Large intestine (tissue), 3 donors: ENCODE measurements at regions not wholly inside any gene's neighbourhood (a gene's known extent, or its start where the extent isn't known, plus 50 kb on each side); places are given as distances from the start of the nearest gene placed in this dataset.

Source experiments
- DNase-seq, 2 donors: peaks; one replicate each; pipeline versions ENCODE4 v3.0.0 to v3.0.0-alpha.2; 2013
- H3K27ac ChIP-seq: one replicate; pipeline ENCODE4 v1.5.1; 2013; ENCODE audit warnings: low read length
- H3K27me3 ChIP-seq: 2 replicates; pipeline ENCODE4 v1.6.1; 2013; ENCODE audit warnings: low read length; ENCODE audit not compliant: control insufficient read depth, insufficient read depth
- H3K36me3 ChIP-seq: 2 replicates; pipeline ENCODE4 v1.6.1; 2013; ENCODE audit warnings: low read length; ENCODE audit not compliant: control insufficient read depth, insufficient read depth
- H3K4me1 ChIP-seq: one replicate; pipeline ENCODE4 v1.6.1; 2013; ENCODE audit warnings: low read length; ENCODE audit not compliant: control insufficient read depth, insufficient read depth
- H3K4me3 ChIP-seq: one replicate; pipeline ENCODE4 v1.5.1; 2013; ENCODE audit warnings: low read length
- H3K9me3 ChIP-seq: one replicate; pipeline ENCODE4 v1.6.1; 2013; ENCODE audit warnings: mild to moderate bottlenecking, low read depth, low read length, moderate library complexity; ENCODE audit not compliant: control insufficient read depth
- WGBS: methylation state at CpG from one replicate; pipeline ENCODE4 v1.1.5; 2013; ENCODE audit warnings: low lambda C conversion rate; ENCODE audit not compliant: insufficient coverage; 5-methylcytosine and 5-hydroxymethylcytosine counted together

DNA sequence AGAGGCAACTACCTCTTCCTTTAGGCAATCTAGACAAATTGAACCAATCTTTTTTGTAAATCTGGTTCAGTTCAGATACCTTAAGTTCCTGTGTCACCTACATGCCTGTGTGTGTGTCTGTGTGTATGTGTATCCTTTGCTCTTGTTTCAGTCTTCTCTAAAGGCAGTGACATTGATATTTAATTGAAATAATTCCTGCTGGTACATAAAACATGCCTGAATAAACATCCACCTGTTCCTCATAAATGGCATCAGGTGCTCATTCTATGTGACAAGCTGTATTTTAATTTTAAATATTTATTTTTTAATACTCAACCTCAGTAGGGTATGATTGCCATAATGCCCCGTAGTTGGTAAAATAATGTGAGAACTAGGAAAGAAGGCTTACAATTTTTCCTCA, 1606.4 kb upstream of the PRR20A start:
- no peaks in the 10 kb centered on the region for H3K27me3 ChIP-seq
- H3K4me1 ChIP-seq = no peaks in the 10 kb centered on the region
- H3K36me3 ChIP-seq = no peaks in the 10 kb centered on the region
- H3K27ac ChIP-seq = no peak overlapping the region
- no peak overlapping the region for H3K4me3 ChIP-seq
- DNase-seq = no peak
- no peaks in the 10 kb centered on the region for H3K9me3 ChIP-seq
- 83% methylated on average over 1 of the region's 1 CpG for WGBS

DNA sequence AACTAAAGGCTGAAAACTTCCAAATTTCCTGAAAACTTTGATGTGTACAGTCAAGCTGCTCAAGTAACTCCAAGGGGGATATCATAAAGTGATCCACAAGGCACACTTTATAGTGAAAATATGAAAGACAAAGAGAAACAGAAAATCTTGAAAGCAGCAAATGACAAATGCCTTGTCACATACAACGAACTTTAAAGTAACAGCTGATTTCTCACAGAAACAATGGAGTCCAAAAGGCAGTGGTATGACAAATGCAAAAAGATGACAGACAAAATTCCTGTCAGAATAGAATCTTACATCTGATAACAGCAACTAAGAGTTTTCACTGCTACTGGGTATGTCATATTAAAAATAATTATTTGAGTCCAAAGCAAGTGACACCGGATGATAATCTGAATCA, 1602.3 kb upstream of the PRR20A start:
- Histone ChIP-seq H3K4me1 (no peaks in the 10 kb centered on the region), H3K9me3 (no peaks in the 10 kb centered on the region), H3K36me3 (no peaks in the 10 kb centered on the region), H3K27ac (no peak overlapping the region), H3K27me3 (no peaks in the 10 kb centered on the region), H3K4me3 (no peak overlapping the region)
- WGBS = 80% methylated on average over 1 of the region's 2 CpGs
- no peak for DNase-seq

DNA sequence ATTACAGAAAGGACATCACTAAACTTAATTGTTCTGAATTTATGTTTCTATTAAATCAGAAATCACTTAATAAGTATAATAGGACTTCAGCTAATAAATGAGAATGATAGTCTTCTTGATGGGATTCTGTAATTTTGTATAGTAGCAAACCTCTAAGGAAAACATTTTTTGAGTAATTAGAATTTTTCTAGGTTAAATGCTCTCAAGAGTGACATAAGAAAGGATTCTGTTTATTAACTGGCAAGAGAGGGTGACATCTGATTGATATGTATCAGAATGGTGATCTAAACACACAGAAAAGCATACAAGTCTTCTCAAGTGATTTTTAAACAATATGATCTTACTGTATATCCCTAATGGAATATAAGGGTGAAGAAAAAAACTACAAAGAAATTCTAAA, 1597.7 kb upstream of the PRR20A start:
- Histone ChIP-seq H3K4me1 (no peaks in the 10 kb centered on the region), H3K36me3 (no peaks in the 10 kb centered on the region), H3K27me3 (no peaks in the 10 kb centered on the region), H3K4me3 (no peak overlapping the region), H3K27ac (no peak overlapping the region), H3K9me3 (no peaks in the 10 kb centered on the region)
- DNase-seq = no peak

DNA sequence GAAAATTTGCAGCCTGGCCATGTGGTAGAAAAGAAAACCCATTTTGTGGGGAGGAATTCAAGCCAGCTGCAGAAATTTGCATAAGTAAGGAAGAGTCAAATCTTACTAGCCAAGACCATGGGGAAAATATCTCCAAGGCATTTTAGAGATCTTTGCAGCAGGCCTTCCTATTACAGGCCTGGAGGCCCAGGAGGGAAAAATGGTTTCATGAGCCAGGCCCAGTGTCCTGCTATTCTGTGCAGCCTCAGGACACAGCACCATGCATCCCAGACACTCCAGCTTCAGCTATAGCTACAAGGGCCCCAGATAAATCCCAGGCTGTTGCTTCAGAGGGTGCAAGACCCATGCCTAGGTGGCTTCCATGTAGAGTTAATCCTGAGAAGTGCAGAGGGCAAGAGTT, 1590.1 kb upstream of the PRR20A start:
- Histone ChIP-seq H3K4me1 (no peaks in the 10 kb centered on the region), H3K27me3 (no peaks in the 10 kb centered on the region), H3K27ac (no peak overlapping the region)

DNA sequence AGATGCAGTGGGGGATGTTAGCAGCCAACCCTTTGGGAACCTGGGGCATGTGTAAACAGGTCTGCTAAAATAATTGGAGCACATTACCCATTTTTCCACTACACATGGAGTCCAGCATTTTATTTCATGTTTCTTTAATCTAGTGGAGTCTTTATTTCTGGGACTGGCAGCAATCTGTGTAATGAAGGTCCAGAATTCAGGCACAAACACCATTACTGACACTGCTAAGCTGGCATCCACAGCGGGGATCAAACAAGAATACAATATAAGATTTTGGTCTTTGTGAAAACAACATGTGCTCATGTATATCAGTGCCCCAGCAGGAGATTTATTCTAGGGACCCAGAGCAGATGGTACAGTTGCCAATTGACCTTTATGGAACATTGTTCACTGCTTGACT, 1587.0 kb upstream of the PRR20A start:
- DNase-seq = no peak
- Histone ChIP-seq H3K9me3 (no peaks in the 10 kb centered on the region), H3K36me3 (no peaks in the 10 kb centered on the region), H3K4me1 (no peaks in the 10 kb centered on the region), H3K27me3 (no peaks in the 10 kb centered on the region), H3K27ac (no peak overlapping the region), H3K4me3 (no peak overlapping the region)
- no CpG with 5 or more reads among the region's 1 CpG for WGBS

More for the DNA sequence above, 1590.1 kb upstream of the PRR20A start:
- DNase-seq = no peak
- Histone ChIP-seq H3K9me3 (no peaks in the 10 kb centered on the region), H3K36me3 (no peaks in the 10 kb centered on the region), H3K4me3 (no peak overlapping the region)

DNA sequence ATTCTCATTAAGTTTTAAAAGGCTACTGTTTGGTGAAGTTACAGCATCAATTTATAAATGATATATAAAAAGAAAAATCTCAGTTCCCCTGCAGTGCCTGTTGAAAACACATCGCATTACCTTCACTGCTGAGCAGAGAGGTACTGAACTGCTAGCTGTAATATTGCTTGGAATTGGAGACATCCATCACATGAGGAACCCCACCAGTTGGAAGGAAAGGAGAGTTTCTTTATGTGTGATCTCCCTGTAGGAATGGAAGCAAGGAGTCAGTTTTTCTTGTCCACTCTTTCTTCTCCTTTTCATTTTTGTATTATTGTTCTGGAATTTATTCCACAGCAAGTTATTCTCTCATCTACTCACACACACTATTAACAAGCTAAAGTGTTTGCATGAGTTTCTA, 1586.0 kb upstream of the PRR20A start:
- Histone ChIP-seq H3K27me3 (no peaks in the 10 kb centered on the region), H3K36me3 (no peaks in the 10 kb centered on the region), H3K27ac (no peak overlapping the region), H3K9me3 (no peaks in the 10 kb centered on the region), H3K4me3 (no peak overlapping the region), H3K4me1 (no peaks in the 10 kb centered on the region)
- no CpG with 5 or more reads among the region's 1 CpG for WGBS
- DNase-seq = no peak

DNA sequence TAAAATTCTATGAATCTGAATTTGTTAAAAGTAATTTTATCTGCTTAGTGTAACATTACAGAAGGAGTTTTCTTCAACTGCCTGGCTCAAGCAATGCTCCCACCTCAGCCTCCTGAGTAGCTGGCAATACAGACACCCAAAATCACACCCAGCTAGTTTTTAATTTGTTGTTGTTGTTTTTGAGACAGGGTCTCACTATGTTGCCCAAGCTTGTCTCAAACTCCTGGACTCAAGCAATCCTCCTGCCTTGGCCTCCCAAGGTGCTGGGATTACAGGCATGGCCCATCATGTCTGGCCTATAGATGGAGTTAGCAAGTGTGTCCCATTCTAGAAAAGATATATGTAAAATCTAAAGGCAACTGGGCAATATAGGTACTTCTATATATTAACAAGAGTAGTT, 1580.4 kb upstream of the PRR20A start:
- Histone ChIP-seq H3K36me3 (no peaks in the 10 kb centered on the region), H3K4me1 (no peaks in the 10 kb centered on the region), H3K9me3 (no peaks in the 10 kb centered on the region), H3K27me3 (no peaks in the 10 kb centered on the region), H3K27ac (no peak overlapping the region), H3K4me3 (no peak overlapping the region)
- no peak for DNase-seq

DNA sequence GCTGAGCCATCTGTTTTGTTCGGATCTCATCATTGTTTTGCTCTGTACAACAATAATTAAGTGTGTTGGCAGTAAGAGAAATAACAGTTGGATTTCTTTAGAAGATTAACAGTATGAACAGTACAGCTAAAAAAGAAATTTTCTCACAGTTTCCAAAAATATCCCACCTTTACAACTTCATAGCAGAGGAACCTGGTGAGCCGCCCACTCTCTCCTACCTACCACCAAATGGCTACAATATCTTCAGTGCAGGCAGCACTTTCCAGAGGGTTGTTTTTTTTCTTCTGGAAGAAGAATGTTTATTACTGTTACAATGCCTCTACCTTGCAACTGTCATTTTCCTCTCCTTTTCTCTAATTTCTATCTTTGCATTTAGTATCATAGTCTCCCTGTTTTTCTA, 1577.5 kb upstream of the PRR20A start:
- no CpG with 5 or more reads among the region's 2 CpGs for WGBS

DNA sequence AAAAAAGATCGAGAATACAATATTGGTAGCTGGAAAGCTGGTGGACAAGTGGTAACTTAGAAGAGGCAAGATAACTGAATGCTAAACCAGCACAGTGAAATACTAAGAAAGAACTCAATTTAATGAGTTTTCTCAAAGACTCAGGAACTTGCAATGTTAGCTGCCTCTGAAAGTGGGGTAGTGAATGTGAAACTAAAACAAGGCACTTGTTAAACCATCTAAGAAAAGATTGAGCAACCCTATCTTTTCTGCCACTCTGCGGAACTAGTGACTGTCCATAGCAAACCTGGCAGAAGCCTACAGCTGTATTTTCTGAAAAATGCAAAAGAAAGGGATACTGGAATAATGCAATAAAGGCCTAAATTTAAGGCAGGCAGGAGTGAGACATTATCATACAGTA, 1574.4 kb upstream of the PRR20A start:
- 94% methylated on average over 2 of the region's 2 CpGs for WGBS

More for the DNA sequence above, 1577.5 kb upstream of the PRR20A start:
- DNase-seq = no peak
- Histone ChIP-seq H3K27ac (no peak overlapping the region), H3K36me3 (no peaks in the 10 kb centered on the region), H3K4me1 (no peaks in the 10 kb centered on the region), H3K4me3 (no peak overlapping the region), H3K27me3 (no peaks in the 10 kb centered on the region), H3K9me3 (no peaks in the 10 kb centered on the region)

DNA sequence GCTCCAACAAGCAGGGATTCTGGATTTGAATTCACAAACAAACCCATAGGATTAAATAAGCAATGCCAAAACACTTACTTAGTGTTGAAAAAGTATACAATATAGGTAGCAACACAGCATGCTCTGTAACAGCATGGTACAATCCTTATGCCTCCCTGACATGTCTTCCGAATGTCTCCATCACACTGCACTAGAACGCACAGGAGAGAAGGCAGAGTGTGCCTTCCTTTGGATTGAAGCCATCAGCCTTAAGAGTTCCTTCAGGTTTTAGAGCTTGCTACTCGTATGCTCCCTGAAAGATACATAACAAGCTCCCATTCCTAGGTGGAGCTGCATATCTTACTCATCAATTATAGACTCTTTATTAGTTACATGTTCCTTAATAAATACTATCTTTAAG, 1573.9 kb upstream of the PRR20A start:
- Histone ChIP-seq H3K4me3 (no peak overlapping the region), H3K27me3 (no peaks in the 10 kb centered on the region), H3K27ac (no peak overlapping the region), H3K9me3 (no peaks in the 10 kb centered on the region), H3K4me1 (no peaks in the 10 kb centered on the region), H3K36me3 (no peaks in the 10 kb centered on the region)
- 67% methylated on average over 1 of the region's 3 CpGs for WGBS
- no peak for DNase-seq

More for the DNA sequence above, 1574.4 kb upstream of the PRR20A start:
- Histone ChIP-seq H3K36me3 (no peaks in the 10 kb centered on the region), H3K4me3 (no peak overlapping the region), H3K27me3 (no peaks in the 10 kb centered on the region), H3K9me3 (no peaks in the 10 kb centered on the region), H3K4me1 (no peaks in the 10 kb centered on the region), H3K27ac (no peak overlapping the region)
- no peak for DNase-seq

DNA sequence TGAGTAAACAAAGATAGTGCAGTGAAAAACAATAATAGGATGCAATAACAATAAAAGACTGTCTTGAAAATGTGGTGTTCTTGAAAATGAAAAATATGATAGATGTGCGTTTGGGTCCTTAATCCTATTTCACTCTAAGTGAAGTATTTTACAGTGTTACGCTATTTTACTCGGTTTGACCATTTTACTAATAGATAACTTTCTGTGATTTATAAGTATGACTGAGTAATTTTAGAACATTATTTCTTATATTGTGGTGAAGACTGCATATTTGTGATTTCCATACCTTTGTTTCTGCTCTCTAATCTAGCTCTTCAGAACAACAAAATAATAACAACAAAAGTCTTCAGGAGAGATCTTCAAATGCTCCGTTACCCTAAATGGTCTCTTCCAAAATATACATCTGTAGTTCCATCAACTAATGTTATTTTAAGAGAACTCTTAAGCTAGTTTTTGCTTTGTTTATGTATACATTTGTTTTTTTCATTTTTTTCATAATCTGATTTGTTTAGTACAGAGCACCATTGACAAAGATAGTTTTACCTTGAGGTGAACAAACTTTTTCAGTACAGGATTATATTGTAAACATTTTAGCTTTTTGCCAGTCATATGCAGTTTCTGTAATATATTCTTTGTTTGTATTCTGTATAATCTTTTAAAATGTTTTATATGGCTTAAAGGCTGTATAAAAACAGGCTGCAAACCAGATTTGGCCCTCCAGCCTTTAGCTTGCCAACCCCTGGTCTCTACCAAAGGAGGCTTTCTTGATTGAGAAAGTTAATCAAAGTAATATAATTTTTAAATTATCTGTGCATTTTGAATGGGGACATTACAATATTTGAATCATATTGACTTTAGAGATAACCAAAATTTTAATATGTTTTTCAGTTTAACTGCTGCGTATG, 1572.7 kb upstream of the PRR20A start:
- no peaks in the 10 kb centered on the region for H3K4me1 ChIP-seq
- 95% methylated on average over 3 of the region's 5 CpGs for WGBS

More for the DNA sequence above, 1572.7 kb upstream of the PRR20A start:
- Histone ChIP-seq H3K27ac (no peak overlapping the region), H3K9me3 (no peaks in the 10 kb centered on the region), H3K36me3 (no peaks in the 10 kb centered on the region), H3K4me3 (no peak overlapping the region), H3K27me3 (no peaks in the 10 kb centered on the region)
- no peak for DNase-seq
